ENCODE measurements at regions not wholly inside any gene's neighbourhood (a gene's known extent, or its start where the extent isn't known, plus 50 kb on each side); places are given as distances from the start of the nearest gene placed in this dataset.

GRCh38 chr7:42550706-42551470, 313.9 kb upstream of the GLI3 start:
- ATAC-seq (ENCODE audit: low read depth) (no peak), DNase-seq (no peak)
- ChIA-PET POLR2A (no interaction called here), CTCF (no interaction called here)
- no peaks in the 10 kb centered on the region for H3K36me3 Mint-ChIP-seq (ENCODE audit: low read depth)
- TF ChIP-seq, protein P1, sequence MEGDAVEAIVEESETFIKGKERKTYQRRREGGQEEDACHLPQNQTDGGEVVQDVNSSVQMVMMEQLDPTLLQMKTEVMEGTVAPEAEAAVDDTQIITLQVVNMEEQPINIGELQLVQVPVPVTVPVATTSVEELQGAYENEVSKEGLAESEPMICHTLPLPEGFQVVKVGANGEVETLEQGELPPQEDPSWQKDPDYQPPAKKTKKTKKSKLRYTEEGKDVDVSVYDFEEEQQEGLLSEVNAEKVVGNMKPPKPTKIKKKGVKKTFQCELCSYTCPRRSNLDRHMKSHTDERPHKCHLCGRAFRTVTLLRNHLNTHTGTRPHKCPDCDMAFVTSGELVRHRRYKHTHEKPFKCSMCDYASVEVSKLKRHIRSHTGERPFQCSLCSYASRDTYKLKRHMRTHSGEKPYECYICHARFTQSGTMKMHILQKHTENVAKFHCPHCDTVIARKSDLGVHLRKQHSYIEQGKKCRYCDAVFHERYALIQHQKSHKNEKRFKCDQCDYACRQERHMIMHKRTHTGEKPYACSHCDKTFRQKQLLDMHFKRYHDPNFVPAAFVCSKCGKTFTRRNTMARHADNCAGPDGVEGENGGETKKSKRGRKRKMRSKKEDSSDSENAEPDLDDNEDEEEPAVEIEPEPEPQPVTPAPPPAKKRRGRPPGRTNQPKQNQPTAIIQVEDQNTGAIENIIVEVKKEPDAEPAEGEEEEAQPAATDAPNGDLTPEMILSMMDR (IDR thresholded peaks at IDR 0.05) = no peak
- H3K27me3 Mint-ChIP-seq = no peaks in the 10 kb centered on the region
- H3K4me1 Mint-ChIP-seq = no peaks in the 10 kb centered on the region
- no peak overlapping the region for H3K27ac Mint-ChIP-seq
- H3K9me3 Mint-ChIP-seq = peaks cover 13% of the 10 kb centered on the region
- intact Hi-C loops (cut with micrococcal nuclease) = no loop called here
- no peak overlapping the region for H3K4me3 Mint-ChIP-seq

GRCh38 chr7:42549866-42550485, 313.0 kb upstream of the GLI3 start:
- ATAC-seq (ENCODE audit: low read depth) (no peak), DNase-seq (no peak)
- Mint-ChIP-seq H3K4me1 (no peaks in the 10 kb centered on the region), H3K27me3 (no peaks in the 10 kb centered on the region), H3K9me3 (peaks cover 11% of the 10 kb centered on the region), H3K27ac (no peak overlapping the region), H3K36me3 (ENCODE audit: low read depth) (no peaks in the 10 kb centered on the region), H3K4me3 (no peak overlapping the region)
- CTCF ChIA-PET = no interaction called here
- TF ChIP-seq, protein P1 (IDR thresholded peaks at IDR 0.05) = no peak
- intact Hi-C loops (cut with micrococcal nuclease) = loop anchor here (10.0 kb wide), 1 partner anchor 65 kb away; no protein-coding TSS in a partner anchor
- POLR2A ChIA-PET = no interaction called here

- POLR2A ChIA-PET = no interaction called here
- TF ChIP-seq, protein P1 (IDR thresholded peaks at IDR 0.05) = no peak
- CTCF ChIA-PET = no interaction called here
- no peak overlapping the region for H3K27ac Mint-ChIP-seq
- intact Hi-C loops (cut with micrococcal nuclease) = loop anchor here (10.0 kb wide), 1 partner anchor 64 kb away; no protein-coding TSS in a partner anchor
- DNase-seq = no peak
- H3K4me1 Mint-ChIP-seq = no peaks in the 10 kb centered on the region
- no peak overlapping the region for H3K4me3 Mint-ChIP-seq
- no peaks in the 10 kb centered on the region for H3K36me3 Mint-ChIP-seq (ENCODE audit: low read depth)
- no peak for ATAC-seq (ENCODE audit: low read depth)
- peaks cover 6% of the 10 kb centered on the region for H3K9me3 Mint-ChIP-seq
- no peaks in the 10 kb centered on the region for H3K27me3 Mint-ChIP-seq
Observed at GRCh38 chr7:42548816-42549611, 312.0 kb upstream of the GLI3 start.

- no peak overlapping the region for H3K27ac Mint-ChIP-seq
- H3K4me1 Mint-ChIP-seq = no peaks in the 10 kb centered on the region
- no peaks in the 10 kb centered on the region for H3K36me3 Mint-ChIP-seq (ENCODE audit: low read depth)
- H3K27me3 Mint-ChIP-seq = no peaks in the 10 kb centered on the region
- H3K4me3 Mint-ChIP-seq = no peak overlapping the region
- ATAC-seq (ENCODE audit: low read depth) (no peak), DNase-seq (no peak)
- ChIA-PET CTCF (no interaction called here), POLR2A (no interaction called here)
- TF ChIP-seq, protein P1 (IDR thresholded peaks at IDR 0.05) = no peak
- intact Hi-C loops (cut with micrococcal nuclease) = loop anchor here (10.0 kb wide), 1 partner anchor 60 kb away; no protein-coding TSS in a partner anchor
- H3K9me3 Mint-ChIP-seq = peaks cover 7% of the 10 kb centered on the region
Observed at GRCh38 chr7:42545049-42545724, 308.2 kb upstream of the GLI3 start.

Data from activated B cell treated with CpG ODN at 0.5 μM for 24 hours (primary cell).